GM21529 (cell line): ENCODE measurements at regions not wholly inside any gene's neighbourhood (a gene's known extent, or its start where the extent isn't known, plus 50 kb on each side); places are given as distances from the start of the nearest gene placed in this dataset.

Source experiments
- ATAC-seq: cut with Tn5 transposase; IDR thresholded peaks from one replicate; pipeline ENCODE4 v1.9.1; 2021; ENCODE audit not compliant: unreplicated experiment

DNA sequence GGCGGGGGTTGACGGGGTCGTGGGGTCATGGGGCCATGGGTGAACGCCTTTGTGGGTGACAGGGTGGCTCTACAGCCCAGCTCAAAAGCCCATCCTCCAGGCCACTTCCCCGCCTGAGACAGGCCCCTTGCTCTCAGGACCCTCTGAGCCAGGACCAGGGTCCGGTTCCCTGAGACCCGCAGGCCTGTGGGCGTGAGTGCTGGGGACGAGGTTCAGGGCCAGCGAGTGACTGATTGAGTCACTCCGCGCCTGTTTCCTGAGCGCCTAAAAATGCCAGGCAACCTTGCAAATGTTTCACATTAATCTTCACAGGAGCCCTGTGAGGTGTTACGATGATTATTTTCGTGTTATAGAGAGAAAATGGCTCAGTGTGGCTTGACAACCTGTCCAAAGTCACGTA is 97.8 kb downstream of the ZNF674 start:
- ATAC-seq = no peak

DNA sequence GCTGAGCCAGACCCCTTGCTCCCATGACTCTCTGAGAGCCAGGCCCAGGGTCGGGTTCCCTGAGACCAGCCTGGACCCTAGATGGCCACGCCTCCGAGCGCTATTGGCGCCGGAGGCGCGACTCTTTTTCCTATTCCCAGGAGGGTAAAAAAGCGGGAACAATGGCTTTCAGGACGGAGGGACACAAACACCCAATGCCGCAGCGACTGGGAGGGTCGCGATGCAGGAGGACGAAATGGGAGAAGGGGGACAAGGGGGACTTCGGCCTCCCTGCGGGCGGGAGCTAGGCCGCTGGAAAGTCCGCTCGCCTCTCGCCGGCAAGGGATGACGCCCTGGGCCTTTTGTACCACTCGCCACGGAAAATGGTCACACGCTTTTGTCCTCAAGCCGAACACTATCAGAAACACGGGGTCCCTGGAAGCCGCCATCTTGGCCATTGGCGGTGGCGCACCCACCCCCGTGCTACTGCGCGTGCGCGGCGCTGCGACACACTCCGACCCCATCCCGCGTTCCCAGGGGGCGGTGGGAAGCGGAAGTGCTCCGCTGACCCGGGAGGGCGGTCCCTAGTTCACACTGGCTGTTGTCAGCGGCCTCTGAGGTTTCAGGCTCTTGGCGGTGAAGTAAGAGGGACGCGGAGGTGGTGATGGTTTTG is 98.4 kb downstream of the ZNF674 start:
- peak; percentile 92 for ATAC-seq

DNA sequence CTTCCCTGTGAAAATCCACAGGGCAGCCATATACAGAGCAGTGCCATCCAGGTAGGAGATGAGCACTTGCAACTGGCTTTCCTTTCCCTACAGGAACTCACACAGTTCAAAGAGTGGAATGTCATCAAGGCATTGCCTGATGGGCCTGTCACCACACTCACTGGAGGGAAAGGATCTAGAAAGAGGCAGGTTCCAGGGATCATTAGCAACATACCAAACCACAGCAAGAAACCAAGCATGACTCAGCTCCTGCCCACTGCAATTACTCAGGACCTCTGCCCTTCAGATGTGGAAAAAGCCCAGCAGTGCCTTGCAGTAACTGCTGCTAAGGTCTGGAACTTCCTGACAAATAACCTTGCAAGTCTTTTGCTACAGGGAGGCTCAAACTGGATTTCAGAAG is 101.2 kb downstream of the ZNF674 start:
- ATAC-seq = no peak

DNA sequence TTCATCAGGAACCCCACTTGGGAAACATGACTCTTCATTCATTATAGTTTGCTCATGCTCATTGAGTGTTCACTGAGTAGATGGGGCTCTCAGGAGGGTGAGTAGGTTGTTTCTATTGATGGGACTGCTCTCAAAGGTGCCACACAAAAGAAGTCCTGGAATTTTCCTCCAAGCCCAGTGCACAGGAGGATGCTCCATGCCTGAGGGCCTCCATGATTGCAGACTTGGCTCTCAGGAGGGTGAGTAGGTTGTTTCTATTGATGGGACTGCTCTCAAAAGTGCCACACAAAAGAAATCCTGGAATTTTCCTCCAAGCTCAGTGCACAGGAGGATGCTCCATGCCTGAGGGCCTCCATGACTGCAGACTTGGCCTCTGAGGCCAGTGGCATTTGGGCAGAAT is 108.5 kb downstream of the ZNF674 start:
- no peak for ATAC-seq

DNA sequence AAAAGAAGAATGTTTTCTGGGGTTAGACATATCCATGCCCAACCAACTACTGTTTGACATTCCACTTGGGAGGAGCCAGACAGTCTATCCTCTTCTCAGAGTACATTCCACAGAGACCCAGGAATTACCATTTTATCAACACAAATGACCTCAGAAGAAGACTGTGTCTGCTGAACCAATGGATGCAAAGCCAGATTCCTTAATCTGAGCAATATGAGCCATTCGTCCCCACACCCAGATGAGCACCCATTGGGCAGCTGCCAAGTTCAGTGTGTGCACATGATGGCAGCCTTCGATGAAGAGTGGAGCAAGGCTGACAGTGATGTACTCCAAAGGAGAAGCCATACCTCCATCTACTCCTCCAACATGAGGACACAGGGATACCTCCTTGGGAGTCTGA is 111.3 kb downstream of the ZNF674 start:
- no peak for ATAC-seq

DNA sequence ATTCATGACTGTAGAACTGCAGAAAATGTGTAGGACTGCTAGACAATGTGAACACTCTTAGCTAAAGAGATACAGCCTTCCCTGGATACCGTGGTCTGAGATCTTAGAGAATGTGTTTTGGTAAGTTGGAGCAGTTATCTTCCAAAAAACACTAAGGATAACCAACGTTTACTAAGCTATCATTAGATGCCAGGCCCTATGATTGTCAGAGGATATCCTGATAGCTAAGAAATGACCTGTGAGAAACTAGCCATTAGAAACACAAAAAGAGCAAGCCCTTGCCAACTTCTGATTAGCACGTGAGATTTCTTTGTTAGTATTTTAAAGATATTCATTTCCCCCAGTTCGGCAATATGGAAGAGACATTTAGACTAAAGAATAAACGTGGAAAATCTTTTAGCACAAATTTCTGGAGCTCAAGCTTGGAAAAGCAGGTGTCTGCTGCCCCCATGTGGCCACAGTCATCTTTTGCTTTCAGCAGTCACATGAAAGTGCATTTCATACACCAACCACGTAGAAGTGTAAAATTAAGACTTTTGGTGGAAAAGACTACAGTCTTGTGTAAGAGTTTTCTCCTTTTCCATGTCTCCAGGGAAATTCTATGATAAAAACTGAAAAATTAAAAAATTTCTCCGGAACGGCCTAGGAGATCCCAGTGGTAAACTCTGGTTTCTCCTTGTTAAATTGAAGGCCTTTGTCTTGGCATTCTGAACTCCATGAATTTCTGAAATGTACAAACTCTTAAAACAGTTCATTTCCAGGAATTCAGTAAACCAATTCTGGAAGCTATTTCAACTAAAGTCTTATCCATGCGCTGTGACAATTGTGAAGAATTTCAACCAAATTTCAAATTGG is 136.4 kb downstream of the ZNF674 start:
- no peak for ATAC-seq

DNA sequence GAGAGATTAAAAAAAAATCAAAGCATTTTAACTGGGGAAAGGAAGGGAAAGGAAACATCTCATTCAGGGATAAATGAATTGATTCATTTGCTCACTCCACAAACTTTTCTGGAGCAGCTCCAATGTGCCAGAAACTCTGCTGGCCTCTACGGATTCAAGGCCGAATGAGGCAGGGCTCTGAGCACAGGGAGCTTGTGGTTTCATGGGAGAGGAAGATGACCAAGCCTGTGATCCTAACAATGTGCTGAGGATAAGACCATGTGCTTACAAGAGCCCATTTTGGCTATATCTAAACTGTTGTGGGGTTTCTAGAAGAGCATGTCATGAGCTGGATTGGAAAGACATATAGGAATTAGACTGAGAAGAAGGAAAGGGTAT is 137.5 kb downstream of the ZNF674 start:
- no peak for ATAC-seq

- ATAC-seq = no peak
Observed at GRCh38 chrX:46407036-46407752, 138.0 kb downstream of the ZNF674 start.

GRCh38 chrX:46404774-46405173 is 140.4 kb downstream of the ZNF674 start:
- no peak for ATAC-seq

DNA sequence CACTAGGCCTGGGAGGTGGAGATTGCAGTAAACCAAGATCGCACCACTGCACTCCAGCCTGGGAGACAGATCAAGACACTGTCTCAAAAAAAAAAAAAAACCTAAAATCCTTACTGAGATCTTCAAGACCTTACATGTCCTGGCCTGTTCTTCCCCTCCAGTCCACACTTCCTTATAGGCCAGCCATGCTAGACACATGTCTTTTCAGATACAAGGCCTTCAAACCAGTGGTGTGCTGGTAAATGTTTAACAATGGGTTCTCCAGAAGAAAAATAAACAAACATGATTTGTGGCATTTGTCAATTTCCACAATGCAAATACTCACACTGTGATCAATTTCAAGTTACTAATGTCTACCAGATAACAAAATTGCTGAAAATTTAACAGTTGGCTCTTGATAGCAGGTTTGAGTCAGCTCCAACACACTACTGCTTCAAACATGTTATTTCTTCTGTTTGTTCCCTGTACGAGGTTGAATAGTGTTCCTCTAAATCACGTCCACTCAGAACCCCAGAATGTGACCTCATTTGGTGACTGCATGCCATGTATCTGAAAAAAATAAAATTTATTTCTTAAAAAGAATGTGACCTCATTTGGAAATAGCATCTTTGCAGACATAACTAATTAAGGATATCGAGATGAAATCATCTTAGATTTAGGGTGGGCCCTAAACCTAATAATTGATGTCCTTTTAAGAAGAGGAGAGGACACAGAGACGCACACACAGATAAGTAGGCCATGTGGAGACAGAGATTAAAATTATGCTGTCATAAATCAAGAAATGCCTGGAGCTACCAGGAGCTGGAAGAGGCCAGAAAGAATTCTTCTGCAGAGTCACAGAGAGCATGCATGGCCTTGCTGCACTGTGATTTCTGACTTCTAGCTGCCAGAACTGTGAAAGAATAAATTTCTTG is 144.4 kb downstream of the ZNF674 start:
- ATAC-seq = no peak

- ATAC-seq = no peak
Observed at GRCh38 chrX:46398874-46399273, 146.3 kb downstream of the ZNF674 start.

DNA sequence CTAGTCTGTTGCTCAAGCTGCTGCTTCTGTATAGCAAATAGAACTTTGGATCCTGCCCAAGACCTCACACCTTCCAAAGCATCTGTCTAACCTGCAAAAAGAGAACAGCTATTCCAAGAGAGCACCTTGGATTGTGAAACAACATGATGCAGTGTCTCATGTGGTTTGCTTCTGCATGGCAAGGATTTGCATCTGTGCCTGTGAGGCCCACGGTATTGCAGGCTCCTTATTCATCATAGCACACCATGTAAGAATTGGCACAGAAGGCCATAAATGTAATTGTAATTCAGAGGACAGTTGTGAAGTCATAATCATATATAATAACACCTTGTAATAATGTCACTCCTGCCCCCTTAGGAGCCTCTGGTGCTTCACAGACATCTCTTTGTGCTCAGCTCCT is 147.1 kb downstream of the ZNF674 start:
- ATAC-seq = no peak

DNA sequence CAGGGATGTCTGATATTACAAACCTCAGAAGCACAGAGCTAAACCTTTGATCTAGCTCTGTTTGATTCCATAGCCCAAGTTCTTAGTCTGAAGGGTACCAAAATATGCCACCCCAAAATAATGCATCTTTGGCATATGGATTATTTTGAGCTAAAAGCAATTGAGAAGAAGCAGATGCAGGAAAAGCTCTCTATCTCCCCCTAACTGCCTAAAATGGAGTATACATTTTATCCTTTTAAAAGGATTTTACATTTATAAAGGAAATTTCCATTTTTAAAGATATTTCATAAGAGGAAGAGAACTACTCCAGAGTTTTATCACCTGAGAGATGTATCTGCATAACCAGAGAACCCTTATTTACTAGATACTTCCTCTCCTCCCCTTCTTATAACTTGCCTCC is 158.7 kb downstream of the ZNF674 start:
- ATAC-seq = no peak

- no peak for ATAC-seq
Observed at GRCh38 chrX:46383006-46383405, 162.2 kb downstream of the ZNF674 start.

GRCh38 chrX:46382595-46382994 is 162.6 kb downstream of the ZNF674 start:
- ATAC-seq = no peak

DNA sequence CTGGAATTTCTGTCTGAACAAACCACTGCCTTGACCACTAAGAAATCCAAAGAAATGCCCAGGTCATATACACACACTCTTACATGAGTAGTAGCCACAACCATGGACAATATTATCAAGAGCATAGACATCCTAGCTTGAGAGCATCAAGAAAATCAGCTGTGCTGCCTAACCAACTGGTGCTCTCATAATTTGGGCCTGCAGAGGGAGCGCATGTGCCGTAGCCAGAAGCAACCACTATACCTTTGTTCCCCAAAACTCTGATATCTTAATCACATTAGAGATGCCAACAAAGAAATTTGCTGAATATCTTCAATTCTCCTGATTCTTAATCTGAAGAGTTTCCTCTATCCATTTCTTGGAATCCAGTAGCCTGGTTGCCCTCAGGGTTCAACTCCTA is 163.6 kb downstream of the ZNF674 start:
- ATAC-seq = peak; percentile 55

GRCh38 chrX:46380148-46380752 is 165.0 kb downstream of the ZNF674 start:
- no peak for ATAC-seq

DNA sequence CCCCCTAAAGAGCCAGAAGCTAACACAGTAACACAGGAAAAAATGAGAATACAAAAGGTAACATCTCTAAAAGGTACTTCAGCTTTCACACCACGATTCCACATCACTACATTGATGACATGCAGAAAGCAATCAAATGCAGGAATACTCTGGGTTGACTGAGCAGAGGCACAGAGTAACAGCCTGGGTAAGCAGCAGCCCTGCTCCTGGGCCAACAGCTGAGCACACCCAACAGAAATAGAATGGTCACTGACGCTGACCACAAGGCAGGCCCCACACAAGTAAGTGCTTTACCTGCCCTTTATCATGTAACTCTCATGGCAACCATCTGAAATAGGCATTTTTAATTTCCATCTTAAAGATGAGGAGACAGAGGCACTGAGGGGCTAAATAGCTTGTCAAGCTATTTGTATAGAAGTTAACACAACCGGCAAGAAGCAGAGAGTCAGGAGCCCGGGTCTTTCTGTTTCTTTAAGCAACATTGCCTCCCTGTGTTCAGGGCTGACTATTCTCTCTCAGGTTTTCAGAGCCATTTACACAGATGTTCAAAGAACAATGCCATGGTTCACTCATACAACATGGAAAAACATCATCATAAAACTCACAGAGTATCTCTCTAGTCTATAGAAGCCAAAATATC is 168.9 kb downstream of the ZNF674 start:
- ATAC-seq = no peak

DNA sequence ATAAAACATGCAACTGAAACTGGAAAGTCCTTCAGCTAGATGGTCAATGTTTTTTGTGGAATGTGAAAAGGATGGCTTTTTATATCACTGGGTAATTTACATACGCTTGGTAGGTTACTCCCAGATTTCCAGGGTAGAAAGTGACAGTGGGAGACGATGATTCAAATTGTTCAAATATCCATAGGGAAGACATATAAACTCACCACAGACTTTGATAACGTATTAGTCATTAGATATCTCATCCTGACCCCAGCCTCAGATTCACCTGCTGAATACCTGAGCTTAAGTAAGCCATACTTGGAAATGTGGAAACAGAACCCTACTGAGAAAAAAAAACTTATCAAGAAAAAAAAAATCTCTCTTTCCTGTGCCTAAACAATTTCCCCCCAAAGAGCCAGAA is 169.4 kb downstream of the ZNF674 start:
- no peak for ATAC-seq

GRCh38 chrX:46374371-46374770 is 170.8 kb downstream of the ZNF674 start:
- ATAC-seq = no peak
